Activated CD8-positive, alpha-beta T cell treated with anti-CD3 and anti-CD28 coated beads for 36 hours (primary cell): ENCODE measurements at regions not wholly inside any gene's neighbourhood (a gene's known extent, or its start where the extent isn't known, plus 50 kb on each side); places are given as distances from the start of the nearest gene placed in this dataset.
"Not testable (repeated sequence)": the region's sequence is repeated elsewhere in the genome, so short reads cannot be mapped to it uniquely, and the experiment has no call there.

Source experiments
- ATAC-seq: fragments of 200-7000 bp; cut with Tn5 transposase; one replicate; pipeline ENCODE4 v1.10.0; 2021; ENCODE audit warnings: mild to moderate bottlenecking, moderate library complexity
- CTCF ChIA-PET: fragments of 350-600 bp; sonication (Branson Sonifier 250); formaldehyde crosslinking; loops from one replicate; lab custom pipeline; 2021; ENCODE audit warnings: antibody characterized with exemption; lab: Charles Lee
- POLR2A ChIA-PET: fragments of 350-600 bp; sonication (Branson Sonifier 250); formaldehyde crosslinking; loops from one replicate; lab custom pipeline; 2021; ENCODE audit warnings: antibody characterized with exemption; lab: Charles Lee
- DNase-seq: peaks from one replicate; pipeline ENCODE4 v3.0.0-alpha.2; 2020
- H3K27ac Mint-ChIP-seq: one replicate; pipeline ENCODE4 v1.8.0; 2021; ENCODE audit warnings: mild to moderate bottlenecking, mixed read lengths
- H3K27me3 Mint-ChIP-seq: one replicate; pipeline ENCODE4 v1.8.0; 2021; ENCODE audit warnings: mixed read lengths
- H3K36me3 Mint-ChIP-seq: one replicate; pipeline ENCODE4 v1.8.0; 2021; ENCODE audit warnings: low read depth, mixed read lengths
- H3K4me1 Mint-ChIP-seq: one replicate; pipeline ENCODE4 v1.8.0; 2021; ENCODE audit warnings: low read depth, mixed read lengths
- H3K4me3 Mint-ChIP-seq: one replicate; pipeline ENCODE4 v1.8.0; 2021; ENCODE audit warnings: mild to moderate bottlenecking, moderate library complexity, mixed read lengths
- H3K9me3 Mint-ChIP-seq: one replicate; pipeline ENCODE4 v1.8.0; 2021; ENCODE audit warnings: mixed read lengths
- CTCF ChIP-seq: fragments of 200-600 bp; IDR thresholded peaks from one replicate; pipeline ENCODE4 v1.8.0; 2022; ENCODE audit warnings: antibody characterized with exemption, mild to moderate bottlenecking
- intact Hi-C: fragments of 100-400 bp; cut with micrococcal nuclease; formaldehyde crosslinking; loops from one replicate; pipeline ENCODE4 v1.10.0; 2022

- no peaks in the 10 kb centered on the region for H3K36me3 Mint-ChIP-seq
- no peak overlapping the region for H3K4me3 Mint-ChIP-seq
- H3K27me3 Mint-ChIP-seq, result no peaks in the 10 kb centered on the region
- TF ChIP-seq CTCF, result no peak
- DNase-seq, result no peak
- CTCF ChIA-PET, result no interaction called here
- no peak for ATAC-seq
- H3K9me3 Mint-ChIP-seq, result peaks cover 8% of the 10 kb centered on the region
- no peak overlapping the region for H3K27ac Mint-ChIP-seq
- intact Hi-C loops, result no loop called here
- POLR2A ChIA-PET, result no interaction called here
- no peaks in the 10 kb centered on the region for H3K4me1 Mint-ChIP-seq
Measured at GRCh38 chr7:145812218-145812617, 304.4 kb upstream of the CNTNAP2 start.

- H3K4me3 Mint-ChIP-seq, H3K4me1 Mint-ChIP-seq, DNase-seq, ATAC-seq, H3K27me3 Mint-ChIP-seq, H3K9me3 Mint-ChIP-seq, H3K36me3 Mint-ChIP-seq, intact Hi-C loops, POLR2A ChIA-PET, H3K27ac Mint-ChIP-seq, CTCF ChIA-PET: not testable (repeated sequence)
Measured at GRCh38 chr7:145805496-145805895, 311.1 kb upstream of the CNTNAP2 start.

GRCh38 chr7:145797507-145797906 lies 319.1 kb upstream of the CNTNAP2 start:
- Mint-ChIP-seq H3K27me3 (no peaks in the 10 kb centered on the region), H3K27ac (no peak overlapping the region), H3K4me3 (no peak overlapping the region), H3K9me3 (peaks cover 2% of the 10 kb centered on the region), H3K4me1 (no peaks in the 10 kb centered on the region), H3K36me3 (no peaks in the 10 kb centered on the region)
- POLR2A ChIA-PET, result no interaction called here
- ATAC-seq (no peak), DNase-seq (no peak)
- TF ChIP-seq CTCF, result no peak
- intact Hi-C loops, result no loop called here
- CTCF ChIA-PET, result no interaction called here

- H3K4me3 Mint-ChIP-seq, result no peak overlapping the region
- no peaks in the 10 kb centered on the region for H3K4me1 Mint-ChIP-seq
- H3K27ac Mint-ChIP-seq, result no peak overlapping the region
- H3K36me3 Mint-ChIP-seq, result no peaks in the 10 kb centered on the region
- H3K9me3 Mint-ChIP-seq, result no peaks in the 10 kb centered on the region
- CTCF ChIA-PET, result no interaction called here
- H3K27me3 Mint-ChIP-seq, result no peaks in the 10 kb centered on the region
- intact Hi-C loops, result no loop called here
- ATAC-seq, result no peak
- TF ChIP-seq CTCF, result no peak
- POLR2A ChIA-PET, result no interaction called here
- no peak for DNase-seq
Measured at GRCh38 chr7:145795132-145795531, 321.5 kb upstream of the CNTNAP2 start.

- no peak for ATAC-seq
- Mint-ChIP-seq H3K27ac (no peak overlapping the region), H3K9me3 (peaks cover 14% of the 10 kb centered on the region), H3K36me3 (no peaks in the 10 kb centered on the region), H3K4me1 (no peaks in the 10 kb centered on the region), H3K27me3 (no peaks in the 10 kb centered on the region), H3K4me3 (no peak overlapping the region)
- intact Hi-C loops, result no loop called here
- ChIA-PET CTCF (no interaction called here), POLR2A (no interaction called here)
- no peak for DNase-seq
- no peak for TF ChIP-seq CTCF
Measured at GRCh38 chr7:145784809-145785780, 331.5 kb upstream of the CNTNAP2 start.

- POLR2A ChIA-PET, result not testable (repeated sequence)
Measured at GRCh38 chr7:145781388-145781787, 335.2 kb upstream of the CNTNAP2 start.

More at GRCh38 chr7:145781388-145781787, 335.2 kb upstream of the CNTNAP2 start:
- H3K4me3 Mint-ChIP-seq, H3K9me3 Mint-ChIP-seq, intact Hi-C loops, CTCF ChIA-PET, DNase-seq, ATAC-seq, H3K27me3 Mint-ChIP-seq, H3K4me1 Mint-ChIP-seq, H3K36me3 Mint-ChIP-seq, H3K27ac Mint-ChIP-seq: not testable (repeated sequence)
